ENCODE measurements at regions not wholly inside any gene's neighbourhood (a gene's known extent, or its start where the extent isn't known, plus 50 kb on each side); places are given as distances from the start of the nearest gene placed in this dataset.

DNA sequence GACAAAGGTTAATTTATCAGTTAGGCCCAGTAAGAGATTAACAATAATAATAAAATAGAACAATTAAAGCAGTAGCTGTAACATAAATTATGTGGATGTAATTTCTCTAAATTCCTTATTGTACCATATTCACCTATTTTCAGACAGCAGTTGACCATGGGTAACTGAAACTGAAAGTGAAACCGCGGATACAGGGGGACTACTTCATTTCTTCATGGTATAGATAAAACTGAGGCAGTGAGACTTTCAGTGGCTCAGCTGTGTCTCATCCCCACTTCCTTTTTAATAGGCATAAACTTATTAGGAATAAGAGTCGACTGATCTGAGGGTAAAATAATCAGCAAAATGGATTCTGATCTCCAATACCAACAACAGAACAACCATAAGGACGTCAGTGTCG lies 174.0 kb upstream of the WWC1 start:
- Histone ChIP-seq H3K36me3 (ENCODE audit: control insufficient read depth, insufficient read depth, low read length) (no peaks in the 10 kb centered on the region), H3K27ac (ENCODE audit: low read depth, low read length) (no peak overlapping the region), H3K4me1 (ENCODE audit: control insufficient read depth, insufficient read depth, low read length) (peaks cover 19% of the 10 kb centered on the region), H3K4me3 (ENCODE audit: low read depth, low read length) (no peak overlapping the region), H3K9ac (ENCODE audit: low read length) (no peak overlapping the region), H3K27me3 (ENCODE audit: control insufficient read depth, insufficient read depth, low read length) (no peaks in the 10 kb centered on the region), H3K9me3 (ENCODE audit: control insufficient read depth, insufficient read depth, low read depth, low read length) (no peaks in the 10 kb centered on the region)

- Histone ChIP-seq H3K36me3 (ENCODE audit: control insufficient read depth, insufficient read depth, low read length) (no peaks in the 10 kb centered on the region), H3K27ac (ENCODE audit: low read depth, low read length) (no peak overlapping the region), H3K9me3 (ENCODE audit: control insufficient read depth, insufficient read depth, low read depth, low read length) (no peaks in the 10 kb centered on the region), H3K4me1 (ENCODE audit: control insufficient read depth, insufficient read depth, low read length) (peaks cover 19% of the 10 kb centered on the region), H3K27me3 (ENCODE audit: control insufficient read depth, insufficient read depth, low read length) (no peaks in the 10 kb centered on the region), H3K9ac (ENCODE audit: low read length) (no peak overlapping the region), H3K4me3 (ENCODE audit: low read depth, low read length) (no peak overlapping the region)
These were observed 173.3 kb upstream of the WWC1 start for GRCh38 chr5:168118042-168118668.

- Histone ChIP-seq H3K9ac (ENCODE audit: low read length) (no peak overlapping the region), H3K27me3 (ENCODE audit: control insufficient read depth, insufficient read depth, low read length) (no peaks in the 10 kb centered on the region), H3K4me3 (ENCODE audit: low read depth, low read length) (no peak overlapping the region), H3K36me3 (ENCODE audit: control insufficient read depth, insufficient read depth, low read length) (no peaks in the 10 kb centered on the region), H3K4me1 (ENCODE audit: control insufficient read depth, insufficient read depth, low read length) (peaks cover 18% of the 10 kb centered on the region), H3K27ac (ENCODE audit: low read depth, low read length) (no peak overlapping the region), H3K9me3 (ENCODE audit: control insufficient read depth, insufficient read depth, low read depth, low read length) (no peaks in the 10 kb centered on the region)
These were observed 170.9 kb upstream of the WWC1 start for GRCh38 chr5:168120401-168121137.

- Histone ChIP-seq H3K27me3 (ENCODE audit: control insufficient read depth, insufficient read depth, low read length) (no peaks in the 10 kb centered on the region), H3K4me1 (ENCODE audit: control insufficient read depth, insufficient read depth, low read length) (peaks cover 16% of the 10 kb centered on the region), H3K36me3 (ENCODE audit: control insufficient read depth, insufficient read depth, low read length) (no peaks in the 10 kb centered on the region), H3K9ac (ENCODE audit: low read length) (no peak overlapping the region), H3K4me3 (ENCODE audit: low read depth, low read length) (no peak overlapping the region), H3K9me3 (ENCODE audit: control insufficient read depth, insufficient read depth, low read depth, low read length) (no peaks in the 10 kb centered on the region), H3K27ac (ENCODE audit: low read depth, low read length) (no peak overlapping the region)
These were observed 170.3 kb upstream of the WWC1 start for GRCh38 chr5:168121138-168121494.

GRCh38 chr5:168123631-168124528 lies 167.6 kb upstream of the WWC1 start:
- no peaks in the 10 kb centered on the region for H3K9me3 ChIP-seq (ENCODE audit: control insufficient read depth, insufficient read depth, low read depth, low read length)
- H3K4me1 ChIP-seq (ENCODE audit: control insufficient read depth, insufficient read depth, low read length), result peaks cover 4% of the 10 kb centered on the region; the same call in 1 of the 2 replicates
- H3K27ac ChIP-seq (ENCODE audit: low read depth, low read length), result no peak overlapping the region
- H3K4me3 ChIP-seq (ENCODE audit: low read depth, low read length), result no peak overlapping the region
- no peak overlapping the region for H3K9ac ChIP-seq (ENCODE audit: low read length)
- H3K36me3 ChIP-seq (ENCODE audit: control insufficient read depth, insufficient read depth, low read length), result no peaks in the 10 kb centered on the region
- no peaks in the 10 kb centered on the region for H3K27me3 ChIP-seq (ENCODE audit: control insufficient read depth, insufficient read depth, low read length)

- no peak overlapping the region for H3K4me3 ChIP-seq (ENCODE audit: low read depth, low read length)
- H3K9me3 ChIP-seq (ENCODE audit: control insufficient read depth, insufficient read depth, low read depth, low read length), result no peaks in the 10 kb centered on the region
- H3K27ac ChIP-seq (ENCODE audit: low read depth, low read length), result no peak overlapping the region
- no peaks in the 10 kb centered on the region for H3K27me3 ChIP-seq (ENCODE audit: control insufficient read depth, insufficient read depth, low read length)
- no peaks in the 10 kb centered on the region for H3K36me3 ChIP-seq (ENCODE audit: control insufficient read depth, insufficient read depth, low read length)
- H3K9ac ChIP-seq (ENCODE audit: low read length), result no peak overlapping the region
- no peaks in the 10 kb centered on the region for H3K4me1 ChIP-seq (ENCODE audit: control insufficient read depth, insufficient read depth, low read length)
These were observed 165.8 kb upstream of the WWC1 start for GRCh38 chr5:168125445-168126199.

- Histone ChIP-seq H3K27me3 (ENCODE audit: control insufficient read depth, insufficient read depth, low read length) (no peaks in the 10 kb centered on the region), H3K4me1 (ENCODE audit: control insufficient read depth, insufficient read depth, low read length) (no peaks in the 10 kb centered on the region), H3K36me3 (ENCODE audit: control insufficient read depth, insufficient read depth, low read length) (no peaks in the 10 kb centered on the region), H3K27ac (ENCODE audit: low read depth, low read length) (no peak overlapping the region), H3K4me3 (ENCODE audit: low read depth, low read length) (no peak overlapping the region), H3K9me3 (ENCODE audit: control insufficient read depth, insufficient read depth, low read depth, low read length) (no peaks in the 10 kb centered on the region), H3K9ac (ENCODE audit: low read length) (no peak overlapping the region)
These were observed 164.8 kb upstream of the WWC1 start for GRCh38 chr5:168126606-168127005.

- Histone ChIP-seq H3K27ac (ENCODE audit: low read depth, low read length) (no peak overlapping the region), H3K9me3 (ENCODE audit: control insufficient read depth, insufficient read depth, low read depth, low read length) (no peaks in the 10 kb centered on the region), H3K9ac (ENCODE audit: low read length) (no peak overlapping the region), H3K36me3 (ENCODE audit: control insufficient read depth, insufficient read depth, low read length) (no peaks in the 10 kb centered on the region), H3K4me3 (ENCODE audit: low read depth, low read length) (no peak overlapping the region), H3K27me3 (ENCODE audit: control insufficient read depth, insufficient read depth, low read length) (no peaks in the 10 kb centered on the region), H3K4me1 (ENCODE audit: control insufficient read depth, insufficient read depth, low read length) (no peaks in the 10 kb centered on the region)
These were observed 163.3 kb upstream of the WWC1 start for GRCh38 chr5:168128111-168128510.

GRCh38 chr5:168128557-168128956 lies 162.9 kb upstream of the WWC1 start:
- Histone ChIP-seq H3K36me3 (ENCODE audit: control insufficient read depth, insufficient read depth, low read length) (no peaks in the 10 kb centered on the region), H3K4me1 (ENCODE audit: control insufficient read depth, insufficient read depth, low read length) (no peaks in the 10 kb centered on the region), H3K27ac (ENCODE audit: low read depth, low read length) (no peak overlapping the region), H3K27me3 (ENCODE audit: control insufficient read depth, insufficient read depth, low read length) (no peaks in the 10 kb centered on the region), H3K9ac (ENCODE audit: low read length) (no peak overlapping the region), H3K9me3 (ENCODE audit: control insufficient read depth, insufficient read depth, low read depth, low read length) (no peaks in the 10 kb centered on the region), H3K4me3 (ENCODE audit: low read depth, low read length) (no peak overlapping the region)

GRCh38 chr5:168131519-168131918 lies 159.9 kb upstream of the WWC1 start:
- Histone ChIP-seq H3K27me3 (ENCODE audit: control insufficient read depth, insufficient read depth, low read length) (no peaks in the 10 kb centered on the region), H3K4me1 (ENCODE audit: control insufficient read depth, insufficient read depth, low read length) (no peaks in the 10 kb centered on the region), H3K36me3 (ENCODE audit: control insufficient read depth, insufficient read depth, low read length) (no peaks in the 10 kb centered on the region), H3K9ac (ENCODE audit: low read length) (no peak overlapping the region), H3K9me3 (ENCODE audit: control insufficient read depth, insufficient read depth, low read depth, low read length) (no peaks in the 10 kb centered on the region), H3K4me3 (ENCODE audit: low read depth, low read length) (no peak overlapping the region), H3K27ac (ENCODE audit: low read depth, low read length) (no peak overlapping the region)
